Kidney epithelial cell (primary cell): ENCODE measurements at regions not wholly inside any gene's neighbourhood (a gene's known extent, or its start where the extent isn't known, plus 50 kb on each side); places are given as distances from the start of the nearest gene placed in this dataset.

Experiments used
- DNase-seq: peaks from one replicate; pipeline ENCODE4 v3.0.0-alpha.2; 2010; ENCODE audit warnings: low read depth
- H3K27me3 ChIP-seq: 2 replicates; pipeline ENCODE4 v1.6.0; 2011; ENCODE audit warnings: low read length; ENCODE audit not compliant: control insufficient read depth, insufficient read depth
- H3K36me3 ChIP-seq: 2 replicates; pipeline ENCODE4 v1.5.1; 2011; ENCODE audit warnings: low read length; ENCODE audit not compliant: control insufficient read depth, insufficient read depth
- H3K4me3 ChIP-seq: 2 replicates; pipeline ENCODE4 v1.5.1; 2011; ENCODE audit warnings: low read depth, mild to moderate bottlenecking, control low read depth, low read length
- CTCF ChIP-seq: IDR thresholded peaks from 2 replicates; pipeline ENCODE4 v1.5.1; 2011; ENCODE audit warnings: mild to moderate bottlenecking, moderate library complexity, low read length, control low read depth, inconsistent platforms; ENCODE audit not compliant: insufficient read depth, poor library complexity, severe bottlenecking

- H3K36me3 ChIP-seq = no peaks in the 10 kb centered on the region
- no peaks in the 10 kb centered on the region for H3K27me3 ChIP-seq
- TF ChIP-seq CTCF = no peak
- no peak overlapping the region for H3K4me3 ChIP-seq
- no peak for DNase-seq
Measured at GRCh38 chr5:43895876-43896275, 292.9 kb downstream of the NNT start.

- Histone ChIP-seq H3K4me3 (no peak overlapping the region), H3K27me3 (no peaks in the 10 kb centered on the region), H3K36me3 (no peaks in the 10 kb centered on the region)
- no peak for TF ChIP-seq CTCF
- no peak for DNase-seq
Measured at GRCh38 chr5:43893951-43894684, 291.1 kb downstream of the NNT start.

- TF ChIP-seq CTCF = no peak
- no peak overlapping the region for H3K4me3 ChIP-seq
- H3K36me3 ChIP-seq = no peaks in the 10 kb centered on the region
- no peak for DNase-seq
- H3K27me3 ChIP-seq = no peaks in the 10 kb centered on the region
Measured at GRCh38 chr5:43891112-43891511, 288.1 kb downstream of the NNT start.

- no peak for DNase-seq
- Histone ChIP-seq H3K4me3 (no peak overlapping the region), H3K36me3 (no peaks in the 10 kb centered on the region), H3K27me3 (no peaks in the 10 kb centered on the region)
- TF ChIP-seq CTCF = no peak
Measured at GRCh38 chr5:43889233-43889632, 286.3 kb downstream of the NNT start.

GRCh38 chr5:43875741-43876140, 272.8 kb downstream of the NNT start:
- TF ChIP-seq CTCF = no peak
- Histone ChIP-seq H3K4me3 (no peak overlapping the region), H3K27me3 (no peaks in the 10 kb centered on the region), H3K36me3 (no peaks in the 10 kb centered on the region)
- DNase-seq = no peak

GRCh38 chr5:43874772-43875171, 271.8 kb downstream of the NNT start:
- H3K4me3 ChIP-seq = no peak overlapping the region
- TF ChIP-seq CTCF = no peak
- no peaks in the 10 kb centered on the region for H3K36me3 ChIP-seq
- no peak for DNase-seq
- H3K27me3 ChIP-seq = no peaks in the 10 kb centered on the region
